HG02759 (cell line): ENCODE measurements at regions not wholly inside any gene's neighbourhood (a gene's known extent, or its start where the extent isn't known, plus 50 kb on each side); places are given as distances from the start of the nearest gene placed in this dataset.
"Not testable (repeated sequence)": the region's sequence is repeated elsewhere in the genome, so short reads cannot be mapped to it uniquely, and the experiment has no call there.

Experiments used
- ATAC-seq: cut with Tn5 transposase; IDR thresholded peaks from one replicate; pipeline ENCODE4 v1.9.1; 2021; ENCODE audit warnings: mild to moderate bottlenecking, moderate library complexity; ENCODE audit not compliant: unreplicated experiment

- no peak for ATAC-seq
Observed at GRCh38 chr2:126952216-126952615, 53.5 kb downstream of the TEX51 start.

- no peak for ATAC-seq
Observed at GRCh38 chr2:126953483-126953882, 54.8 kb downstream of the TEX51 start.

DNA sequence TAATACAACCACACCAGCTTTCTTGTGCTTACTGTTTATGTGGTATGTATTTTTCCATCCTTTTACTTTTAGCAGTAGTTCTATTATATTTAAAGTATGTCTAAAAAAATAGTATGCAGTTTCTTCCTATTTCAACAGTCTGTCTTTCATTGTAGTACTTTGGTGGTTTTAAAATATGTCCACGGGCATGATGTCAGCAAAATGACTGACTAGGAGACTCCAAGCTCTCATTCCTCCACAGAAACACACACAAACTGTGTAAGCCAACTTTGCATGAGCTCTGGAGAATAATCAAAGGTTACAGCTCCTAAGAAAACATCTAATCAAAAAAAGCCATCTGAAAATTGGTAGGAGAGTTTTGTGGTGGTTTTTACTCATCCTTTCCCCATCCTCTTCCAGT is 56.1 kb downstream of the TEX51 start:
- ATAC-seq = no peak

DNA sequence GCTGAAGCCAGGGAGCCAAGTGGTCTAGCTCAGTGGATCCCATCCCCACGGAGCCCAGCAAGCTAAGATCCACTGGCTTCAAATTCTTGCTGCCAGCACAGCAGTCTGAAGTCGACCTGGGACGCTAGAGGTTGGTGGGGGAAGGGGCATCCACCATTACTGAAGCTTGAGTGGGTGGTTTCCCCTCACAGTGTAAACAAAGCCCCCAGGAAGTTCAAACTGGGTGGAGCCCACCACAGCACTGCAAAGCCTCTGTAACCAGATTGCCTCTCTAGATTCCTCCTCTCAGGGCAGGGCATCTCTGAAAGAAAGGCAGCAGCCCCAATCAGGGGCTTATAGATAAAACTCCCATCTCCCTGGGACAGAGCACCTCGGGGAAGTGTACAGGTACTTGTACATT is 58.1 kb downstream of the TEX51 start:
- not testable (repeated sequence) for ATAC-seq

- ATAC-seq = no peak
Observed at GRCh38 chr2:126963390-126963789, 64.7 kb downstream of the TEX51 start.

DNA sequence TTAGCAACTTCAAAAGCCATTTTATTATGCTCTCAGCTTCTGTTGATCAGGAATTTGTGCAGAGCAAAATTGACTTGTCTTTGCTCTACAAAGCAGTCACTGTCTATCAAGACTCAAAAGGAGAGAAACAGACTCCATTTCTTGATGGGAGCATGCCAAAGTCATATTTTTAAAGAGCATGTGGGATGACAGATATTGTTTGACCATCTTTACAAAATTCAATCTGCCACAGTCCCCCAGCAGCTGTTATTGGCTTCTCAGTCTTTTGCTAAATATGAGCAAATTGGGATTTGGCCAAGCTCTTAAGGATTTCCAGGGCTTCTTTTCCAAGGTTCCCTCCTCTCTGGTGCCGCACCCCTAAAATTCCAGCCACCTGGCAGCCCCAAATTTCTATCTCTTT is 67.9 kb downstream of the TEX51 start:
- ATAC-seq = no peak

DNA sequence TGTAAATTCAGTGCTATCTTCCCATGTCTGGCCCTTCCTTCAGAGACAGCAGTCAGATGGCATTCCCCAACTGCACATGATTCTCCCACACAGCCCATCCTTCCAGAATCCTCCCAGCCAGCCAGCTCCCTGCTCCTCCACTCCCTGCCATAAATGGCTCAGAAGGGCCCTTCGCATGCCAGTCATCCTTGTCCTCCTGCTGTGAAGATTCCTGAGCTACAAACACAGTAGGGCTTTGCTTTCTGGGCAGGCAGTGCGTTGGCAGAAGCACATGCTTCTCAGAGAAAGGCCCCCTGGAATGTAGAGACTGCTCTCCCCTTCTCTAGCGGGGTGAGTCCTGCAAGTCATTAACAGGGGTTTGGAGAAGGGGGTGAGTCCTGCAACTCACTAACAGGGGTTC is 71.9 kb downstream of the TEX51 start:
- no peak for ATAC-seq

- no peak for ATAC-seq
Observed at GRCh38 chr2:126971162-126971480, 72.4 kb downstream of the TEX51 start.

- peak; percentile 98 for ATAC-seq
Observed at GRCh38 chr2:126971481-126972278, 73.0 kb downstream of the TEX51 start.

- ATAC-seq = peak; percentile 2
Observed at GRCh38 chr2:126972279-126972626, 73.6 kb downstream of the TEX51 start.

DNA sequence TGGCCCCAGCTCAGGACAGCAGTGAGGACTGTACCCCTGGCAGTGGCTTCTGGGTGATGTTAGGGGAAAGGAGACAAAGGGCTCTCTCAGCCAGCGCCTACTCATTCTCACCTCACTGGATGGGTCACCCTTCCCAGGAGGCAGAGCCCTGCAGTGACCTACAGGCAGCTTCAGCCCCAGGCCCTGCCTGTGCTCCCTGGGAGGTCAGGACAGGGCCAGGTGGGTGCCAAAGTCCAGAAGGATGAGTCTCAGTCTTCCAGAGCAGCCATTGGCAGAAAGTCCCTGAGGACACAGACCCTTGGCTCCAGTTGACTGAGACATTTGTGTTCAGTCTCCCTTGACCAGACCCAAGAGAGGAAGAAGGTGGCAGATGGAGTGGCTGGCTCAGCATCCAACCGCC is 75.1 kb downstream of the TEX51 start:
- ATAC-seq = no peak

DNA sequence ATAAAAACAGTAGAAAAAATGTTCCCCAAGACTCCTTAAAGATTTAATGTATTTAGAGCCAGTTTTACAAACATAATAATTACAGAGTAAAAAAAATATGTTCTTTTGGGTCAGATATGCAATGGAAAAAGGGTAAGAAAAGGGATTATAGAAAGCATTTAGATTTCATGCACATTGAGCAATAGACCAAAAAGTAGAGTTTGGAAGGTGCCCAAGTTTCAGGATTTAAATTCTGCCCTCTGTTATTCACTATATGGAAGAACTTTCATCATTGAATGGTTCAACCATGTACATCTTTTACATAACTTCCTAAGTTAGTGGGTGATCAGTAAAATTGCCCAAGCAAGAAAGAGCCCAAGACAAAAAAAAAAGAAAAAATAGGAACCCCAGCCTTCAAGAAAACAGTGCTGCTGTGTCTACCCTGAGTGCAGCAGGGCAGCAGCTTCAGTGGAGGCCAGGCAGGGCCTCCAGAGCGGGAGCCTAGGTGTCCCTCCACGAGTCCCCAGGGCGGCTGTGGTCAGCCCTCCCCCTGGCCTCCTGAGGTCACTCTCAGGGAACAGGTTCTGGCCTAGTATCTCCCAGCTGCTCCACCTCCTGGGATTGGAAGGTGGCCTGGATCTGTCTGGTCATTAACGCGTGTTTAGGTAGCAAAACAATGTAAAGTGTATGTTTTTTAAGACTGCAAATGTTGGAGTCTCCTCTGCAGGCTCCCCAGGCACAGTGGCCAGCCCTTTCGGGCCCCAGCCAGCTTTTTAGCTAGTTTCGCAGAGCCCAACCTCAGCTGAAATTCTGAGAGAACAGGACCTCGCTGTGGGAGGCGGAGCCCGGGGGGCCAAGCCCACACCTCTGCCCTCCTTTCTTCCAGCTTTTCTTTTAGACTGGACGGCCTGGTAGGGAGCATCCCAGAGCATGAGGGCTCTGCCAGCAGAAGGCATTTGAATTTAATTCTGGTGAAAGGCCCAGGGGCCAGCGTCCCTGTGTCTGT is 77.3 kb downstream of the TEX51 start:
- ATAC-seq = no peak

DNA sequence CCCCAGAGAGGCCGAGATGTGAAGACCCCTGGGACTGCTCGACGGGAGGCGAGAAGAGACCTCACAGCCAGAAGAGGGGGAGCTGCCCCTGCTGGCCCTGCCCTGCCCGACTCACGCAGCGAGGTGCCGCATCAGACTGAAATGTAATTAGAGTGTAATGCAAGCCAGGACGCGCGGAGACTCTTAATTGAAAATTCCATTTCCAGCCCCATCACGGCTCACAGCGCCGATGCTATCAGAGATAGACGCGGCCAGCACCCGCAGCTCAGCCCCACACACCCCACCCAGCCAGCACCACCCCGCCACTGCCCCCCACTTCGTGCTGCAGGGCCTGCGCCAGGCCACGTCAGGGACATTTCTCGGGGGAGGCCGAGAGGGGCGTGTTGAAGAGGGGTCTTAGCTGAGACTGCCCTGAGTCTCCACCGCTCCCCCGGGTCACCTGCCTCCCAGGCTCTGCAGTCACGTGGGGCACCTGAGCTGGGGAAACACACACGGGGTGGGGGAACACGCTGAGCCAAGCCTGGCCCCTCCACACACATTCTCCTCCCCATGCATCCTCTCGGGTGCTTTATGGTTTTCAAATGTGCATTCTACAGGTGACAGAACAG is 78.1 kb downstream of the TEX51 start:
- ATAC-seq = no peak

DNA sequence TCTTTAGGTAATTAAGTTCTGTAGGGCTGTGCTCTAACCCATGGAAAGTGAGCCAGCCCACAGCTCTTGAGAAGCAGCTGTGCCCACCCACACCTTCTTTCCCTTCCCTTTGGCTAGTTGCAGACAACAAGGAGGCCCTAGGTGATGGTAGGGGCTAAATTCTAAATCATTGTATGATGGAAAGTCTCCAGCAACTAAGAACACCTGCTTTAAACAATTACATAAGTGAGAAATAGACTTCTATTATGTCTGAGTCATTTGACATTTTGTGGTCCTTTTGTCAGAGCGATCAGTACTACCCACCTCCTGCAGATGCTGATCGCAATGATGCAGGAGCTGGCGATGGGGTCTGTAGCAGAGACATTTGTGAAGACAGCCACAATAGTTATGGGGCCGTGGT is 79.6 kb downstream of the TEX51 start:
- ATAC-seq = no peak

GRCh38 chr2:126979039-126980003 is 80.6 kb downstream of the TEX51 start:
- ATAC-seq = no peak

GRCh38 chr2:126981476-126981875 is 82.8 kb downstream of the TEX51 start:
- no peak for ATAC-seq

DNA sequence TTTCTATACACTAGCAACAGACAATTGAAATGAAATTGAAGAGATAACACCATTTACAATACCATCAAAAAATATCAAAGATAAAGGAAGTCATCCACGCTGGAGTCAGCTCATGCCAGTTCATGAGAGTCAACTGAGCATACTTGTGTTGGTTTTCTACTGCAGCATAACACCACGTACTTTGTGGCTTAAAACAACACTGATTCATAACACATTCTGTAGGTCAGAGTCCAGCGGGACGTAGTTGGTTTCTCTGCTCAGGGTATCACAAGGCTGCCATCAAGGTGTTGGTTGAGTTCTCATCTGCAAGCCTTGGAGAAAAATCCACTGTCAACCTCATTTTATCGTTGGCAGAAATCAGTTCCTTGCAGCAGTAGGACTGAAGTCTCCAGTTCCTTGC is 84.2 kb downstream of the TEX51 start:
- ATAC-seq = no peak

GRCh38 chr2:126986631-126987187 is 88.0 kb downstream of the TEX51 start:
- no peak for ATAC-seq

DNA sequence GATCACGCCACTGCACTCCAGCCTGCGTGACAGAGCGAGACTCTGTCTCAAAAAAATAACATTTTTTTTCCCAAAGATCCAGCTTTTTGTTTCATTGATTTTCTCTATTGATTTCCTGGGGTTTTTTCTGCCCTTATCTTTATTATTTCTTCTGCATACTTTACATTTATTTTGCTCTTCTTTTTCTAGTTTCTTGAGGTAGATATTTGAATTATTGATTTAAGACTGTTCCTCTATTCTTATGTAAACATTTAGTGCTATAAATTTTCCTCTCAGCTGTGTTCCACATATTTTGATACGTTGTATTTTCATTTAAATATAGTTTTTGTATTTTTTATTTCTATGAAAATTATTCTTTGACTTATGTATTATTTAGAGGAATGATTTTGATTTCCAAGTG is 89.8 kb downstream of the TEX51 start:
- no peak for ATAC-seq

DNA sequence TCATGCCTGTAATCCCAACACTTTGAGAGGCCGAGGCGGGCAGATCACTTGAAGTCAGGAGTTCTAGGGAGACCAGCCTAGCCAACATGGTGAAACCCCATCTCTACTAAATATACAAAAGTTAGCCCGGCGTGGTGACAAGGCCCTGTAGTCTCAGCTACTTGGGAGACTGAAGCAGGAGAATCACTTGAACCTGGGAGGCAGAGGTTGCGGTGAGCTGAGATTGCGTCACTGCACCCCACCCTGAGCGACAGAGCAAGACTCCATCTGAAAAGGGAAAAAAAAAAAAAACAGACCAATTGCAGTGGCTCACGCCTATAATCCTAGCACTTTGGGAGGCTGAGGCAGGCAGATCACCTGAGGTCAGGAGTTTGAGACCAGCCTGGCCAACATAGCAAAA is 90.4 kb downstream of the TEX51 start:
- ATAC-seq = not testable (repeated sequence)
